Loucy (cell line): ENCODE measurements at regions not wholly inside any gene's neighbourhood (a gene's known extent, or its start where the extent isn't known, plus 50 kb on each side); places are given as distances from the start of the nearest gene placed in this dataset.

Experiments used
- EZH2phosphoT487 ChIP-seq: fragments of 200-600 bp; IDR thresholded peaks from 2 replicates; pipeline ENCODE4 v1.6.1; 2018; ENCODE audit warnings: antibody characterized with exemption, mild to moderate bottlenecking, moderate library complexity, borderline replicate concordance
- TF ChIP-seq, protein P1 (sequence below): fragments of 200-600 bp; sonication (generic); conservative IDR thresholded peaks from 2 replicates; pipeline ENCODE4 v1.5.1; 2014; ENCODE audit warnings: mild to moderate bottlenecking, antibody characterized with exemption, low read length

DNA sequence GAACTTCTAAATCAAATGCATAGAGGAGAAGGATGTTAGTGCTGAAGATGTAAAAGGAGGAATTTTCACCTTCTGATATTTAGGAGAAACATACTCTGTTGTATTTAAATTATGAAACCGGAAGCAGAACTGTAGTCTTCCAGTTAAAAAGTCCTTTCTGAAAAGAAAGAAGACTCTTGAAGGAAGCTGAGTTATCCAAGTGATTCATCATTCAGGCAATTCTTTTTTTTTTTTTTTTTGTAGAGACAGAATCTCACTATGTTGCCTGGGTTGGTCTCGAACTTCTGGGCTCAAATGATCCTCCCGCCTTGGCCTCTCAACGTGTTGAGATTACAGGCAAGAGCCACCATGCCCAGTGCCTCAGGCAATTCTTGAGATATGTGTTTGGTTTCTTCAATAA is 424.8 kb upstream of the TPM1 start:
- TF ChIP-seq, protein P1, sequence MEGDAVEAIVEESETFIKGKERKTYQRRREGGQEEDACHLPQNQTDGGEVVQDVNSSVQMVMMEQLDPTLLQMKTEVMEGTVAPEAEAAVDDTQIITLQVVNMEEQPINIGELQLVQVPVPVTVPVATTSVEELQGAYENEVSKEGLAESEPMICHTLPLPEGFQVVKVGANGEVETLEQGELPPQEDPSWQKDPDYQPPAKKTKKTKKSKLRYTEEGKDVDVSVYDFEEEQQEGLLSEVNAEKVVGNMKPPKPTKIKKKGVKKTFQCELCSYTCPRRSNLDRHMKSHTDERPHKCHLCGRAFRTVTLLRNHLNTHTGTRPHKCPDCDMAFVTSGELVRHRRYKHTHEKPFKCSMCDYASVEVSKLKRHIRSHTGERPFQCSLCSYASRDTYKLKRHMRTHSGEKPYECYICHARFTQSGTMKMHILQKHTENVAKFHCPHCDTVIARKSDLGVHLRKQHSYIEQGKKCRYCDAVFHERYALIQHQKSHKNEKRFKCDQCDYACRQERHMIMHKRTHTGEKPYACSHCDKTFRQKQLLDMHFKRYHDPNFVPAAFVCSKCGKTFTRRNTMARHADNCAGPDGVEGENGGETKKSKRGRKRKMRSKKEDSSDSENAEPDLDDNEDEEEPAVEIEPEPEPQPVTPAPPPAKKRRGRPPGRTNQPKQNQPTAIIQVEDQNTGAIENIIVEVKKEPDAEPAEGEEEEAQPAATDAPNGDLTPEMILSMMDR, result no peak
- TF ChIP-seq EZH2phosphoT487, result no peak
